K562 (cell line): ENCODE measurements at regions not wholly inside any gene's neighbourhood (a gene's known extent, or its start where the extent isn't known, plus 50 kb on each side); places are given as distances from the start of the nearest gene placed in this dataset.

Source experiments
- ATAC-seq: fragments of 200-7000 bp; cut with Tn5 transposase; 3 replicates; pipeline ENCODE4 v1.9.1; 2020; ENCODE audit warnings: moderate library complexity
- BruUV-seq: library from RNA; stranded (reverse); fragments of 400-500 nt; replicated peaks from 2 replicates; lab custom pipeline; 2021; lab: Mats Ljungman, UMichigan
- CTCF ChIA-PET: fragments of 300-600 bp; formaldehyde crosslinking; extraction: SDS; loops from one replicate; lab custom pipeline; 2021; ENCODE audit warnings: low intra/inter-chr PET ratio; lab: Yijun Ruan, JAX
- POLR2A ChIA-PET: fragments of 300-600, 350-650 bp; sonication (Branson Sonifier 250); formaldehyde crosslinking; extraction: SDS; loops from one replicate; lab custom pipeline; 2021; ENCODE audit warnings: antibody characterized with exemption, inconsistent platforms; lab: Yijun Ruan, JAX
- DNase-seq, 4 experiments: peaks; one replicate each; pipeline versions ENCODE4 v3.0.0 to v3.0.0-alpha.2; 2011 to 2018; ENCODE audit warnings: low spot score in 3 of 4, mixed read lengths in 3 of 4; ENCODE audit errors: extremely low read depth in 1 of 4
- FAIRE-seq: peaks from 2 replicates; lab custom pipeline; 2011; peaks lifted over from hg19 to GRCh38; lab: Jason Lieb, UNC
- H2AFZ ChIP-seq: 2 replicates; pipeline ENCODE4 v1.6.0; 2011; ENCODE audit warnings: low read depth, low read length, control low read depth, inconsistent platforms
- H3K27ac ChIP-seq: fragments of 200-600 bp; 3 replicates; pipeline ENCODE4 v1.8.0; 2011; ENCODE audit warnings: low read depth, mild to moderate bottlenecking, control low read depth, inconsistent platforms, low read length, moderate library complexity, mixed read lengths; ENCODE audit errors: extremely low read depth
- H3K27me3 ChIP-seq, 2 experiments: fragments of 300-600 bp in 1 of 2; 2 replicates in 1 of 2; 3 replicates in 1 of 2; pipeline versions ENCODE4 v1.6.0 to v1.8.0; 2011; ENCODE audit warnings: inconsistent platforms in 2 of 2, low read length in 2 of 2, mild to moderate bottlenecking in 1 of 2, mixed read lengths in 1 of 2, moderate library complexity in 1 of 2; ENCODE audit not compliant: control insufficient read depth in 2 of 2, insufficient read depth in 2 of 2
- H3K36me3 ChIP-seq: fragments of 300-600 bp; 3 replicates; pipeline ENCODE4 v1.8.0; 2011; ENCODE audit warnings: mild to moderate bottlenecking, low read length, inconsistent platforms; ENCODE audit not compliant: control insufficient read depth, insufficient read depth
- H3K4me1 ChIP-seq, 2 experiments: fragments of 200-600 bp in 1 of 2; replicated peaks in 1 of 2; 2 replicates in 1 of 2; 3 replicates in 1 of 2; pipeline versions ENCODE4 v1.5.1 to v1.8.0; 2011; ENCODE audit warnings: inconsistent platforms in 2 of 2, low read length in 2 of 2, mild to moderate bottlenecking in 1 of 2, mixed read lengths in 1 of 2, moderate library complexity in 1 of 2; ENCODE audit not compliant: control insufficient read depth in 2 of 2, insufficient read depth in 2 of 2
- H3K4me2 ChIP-seq: 2 replicates; pipeline ENCODE4 v1.6.1; 2011; ENCODE audit warnings: low read length, control low read depth, inconsistent platforms, mixed read lengths; ENCODE audit not compliant: insufficient read depth
- H3K4me3 ChIP-seq: fragments of 200-600 bp; sonication (generic), shearing (Covaris generic); 2 replicates; pipeline ENCODE4 v1.5.1; 2016; ENCODE audit warnings: control low read depth, inconsistent platforms
- H3K79me2 ChIP-seq: fragments of 200-600 bp; 3 replicates; pipeline ENCODE4 v1.8.0; 2011; ENCODE audit warnings: low read length, inconsistent platforms; ENCODE audit not compliant: control insufficient read depth, insufficient read depth
- H3K9ac ChIP-seq, 2 experiments: 2 replicates each; pipeline versions ENCODE4 v1.6.0 to v1.6.1; 2011; ENCODE audit warnings: low read depth in 2 of 2, low read length in 2 of 2, control low read depth in 1 of 2, inconsistent platforms in 1 of 2, mild to moderate bottlenecking in 1 of 2, mixed read lengths in 1 of 2; ENCODE audit not compliant: insufficient read depth in 1 of 2
- H3K9me1 ChIP-seq: one replicate; pipeline ENCODE4 v1.6.0; 2011; ENCODE audit warnings: inconsistent platforms, mild to moderate bottlenecking, low read length, moderate library complexity; ENCODE audit not compliant: control insufficient read depth, insufficient read depth
- H3K9me3 ChIP-seq: replicated peaks from 2 replicates; pipeline ENCODE4 v1.5.1; 2011; ENCODE audit warnings: low read depth, low read length, inconsistent platforms; ENCODE audit not compliant: control insufficient read depth, insufficient read depth
- H4K20me1 ChIP-seq: replicated peaks from 2 replicates; pipeline ENCODE4 v1.6.1; 2011; ENCODE audit warnings: low read length, inconsistent platforms, mixed read lengths; ENCODE audit not compliant: control insufficient read depth, insufficient read depth
- CBFA2T3 ChIP-seq: fragments of 450-650 bp; IDR thresholded peaks from 2 replicates; pipeline ENCODE4 v1.6.1; 2017
- E4F1 ChIP-seq: fragments of 250-450 bp; sonication (Bioruptor Pico); IDR thresholded peaks from 2 replicates; pipeline ENCODE4 v1.5.0; 2021; ENCODE audit warnings: mild to moderate bottlenecking, borderline replicate concordance
- GTF2E2 ChIP-seq: fragments of 200-800 bp; sonication (Bioruptor generic); IDR thresholded peaks from 2 replicates; pipeline ENCODE4 v1.6.1; 2016; ENCODE audit warnings: missing genetic modification characterization, missing compliant biosample characterization
- IRF9 ChIP-seq: fragments of 450-650 bp; IDR thresholded peaks from 2 replicates; pipeline ENCODE4 v1.6.1; 2016; ENCODE audit warnings: missing biosample characterization, missing genetic modification characterization
- MECOM ChIP-seq: fragments of 250-450 bp; sonication (Bioruptor Pico); IDR thresholded peaks from 2 replicates; pipeline ENCODE4 v1.8.0; 2022; ENCODE audit warnings: inconsistent platforms
- NR0B1 ChIP-seq: fragments of 450-650 bp; IDR thresholded peaks from one replicate; pipeline ENCODE4 v1.6.1; 2018; ENCODE audit warnings: mild to moderate bottlenecking, moderate library complexity; ENCODE audit not compliant: partially characterized antibody
- PHF20 ChIP-seq: fragments of 450-650 bp; IDR thresholded peaks from 2 replicates; pipeline ENCODE4 v1.6.1; 2018; ENCODE audit not compliant: partially characterized antibody
- POLR2G ChIP-seq: fragments of 200-400 bp; formaldehyde crosslinking; IDR thresholded peaks from 2 replicates; pipeline ENCODE4 v1.6.1; 2017; ENCODE audit warnings: low read depth, mild to moderate bottlenecking, antibody characterized with exemption, low read length, moderate library complexity
- RNF219 ChIP-seq: fragments of 250-450 bp; sonication (Bioruptor Pico); IDR thresholded peaks from 2 replicates; pipeline ENCODE4 v1.5.0; 2022; ENCODE audit warnings: mild to moderate bottlenecking
- ZBTB5 ChIP-seq: fragments of 450-650 bp; IDR thresholded peaks from 2 replicates; pipeline ENCODE4 v1.6.1; 2017; ENCODE audit warnings: antibody characterized with exemption
- ZBTB8A ChIP-seq: fragments of 450-650 bp; IDR thresholded peaks from 2 replicates; pipeline ENCODE4 v1.6.1; 2018; ENCODE audit warnings: mild to moderate bottlenecking, moderate library complexity; ENCODE audit not compliant: partially characterized antibody
- ZC3H8 ChIP-seq: fragments of 450-650 bp; IDR thresholded peaks from 2 replicates; pipeline ENCODE4 v1.6.1; 2017
- WGBS: fragments of 100-300 bp; shearing (Covaris generic); methylation state at CpG from one replicate; pipeline ENCODE4 v1.1.6; 2016; ENCODE audit warnings: low coverage, mixed read lengths; ENCODE audit not compliant: insufficient coverage; ENCODE audit errors: missing lambda C conversion rate; 5-methylcytosine and 5-hydroxymethylcytosine counted together
- in situ Hi-C: fragments of 300-500 bp; cut with MboI; formaldehyde crosslinking; loops from 4 replicates; pipeline ENCODE4 v1.15.0; 2018; ENCODE audit warnings: inconsistent platforms, mixed read lengths
- intact Hi-C: fragments of 100-400 bp; cut with micrococcal nuclease; formaldehyde crosslinking; loops from 2 replicates; pipeline ENCODE4 v1.14.2; 2022

GRCh38 chr12:83920821-83921547, 991.6 kb downstream of the SLC6A15 start:
- CTCF ChIA-PET = no interaction called here
- 6% methylated on average over 1 of the region's 2 CpGs for WGBS
- TF ChIP-seq ZBTB8A (no peak), E4F1 (CRISPR knock-in tag) (no peak), ZBTB5 (no peak), MECOM (CRISPR knock-in tag) (no peak), CBFA2T3 (no peak), NR0B1 (no peak), GTF2E2 (tag) (no peak), RNF219 (CRISPR knock-in tag) (no peak), IRF9 (tag) (no peak), ZC3H8 (no peak), PHF20 (no peak), POLR2G (no peak)

More at GRCh38 chr12:83920821-83921547, 991.6 kb downstream of the SLC6A15 start:
- no peaks in the 10 kb centered on the region for H3K36me3 ChIP-seq
- H4K20me1 ChIP-seq = no peaks in the 10 kb centered on the region
- H3K9me1 ChIP-seq = no peaks in the 10 kb centered on the region
- no peak overlapping the region for H3K27ac ChIP-seq
- FAIRE-seq = no peak
- no peak for ATAC-seq
- H3K79me2 ChIP-seq = no peaks in the 10 kb centered on the region
- H3K9me3 ChIP-seq = no peaks in the 10 kb centered on the region
- no peak overlapping the region for H3K9ac ChIP-seq
- no peak overlapping the region for H3K4me2 ChIP-seq
- H3K4me3 ChIP-seq = no peak overlapping the region
- POLR2A ChIA-PET = no interaction called here
- intact Hi-C loops = no loop called here
- BruUV-seq = no TSS peak
- H2AFZ ChIP-seq = no peak overlapping the region
- no peaks in the 10 kb centered on the region for H3K27me3 ChIP-seq
- no peak for DNase-seq
- in situ Hi-C loops = no loop called here
- no peaks in the 10 kb centered on the region for H3K4me1 ChIP-seq
